ENCODE measurements at regions not wholly inside any gene's neighbourhood (a gene's known extent, or its start where the extent isn't known, plus 50 kb on each side); places are given as distances from the start of the nearest gene placed in this dataset.
A peak's percentile ranks its signal among the peaks of the same experiment; 100 is the strongest.
"Not testable (repeated sequence)": the region's sequence is repeated elsewhere in the genome, so short reads cannot be mapped to it uniquely, and the experiment has no call there.

DNA sequence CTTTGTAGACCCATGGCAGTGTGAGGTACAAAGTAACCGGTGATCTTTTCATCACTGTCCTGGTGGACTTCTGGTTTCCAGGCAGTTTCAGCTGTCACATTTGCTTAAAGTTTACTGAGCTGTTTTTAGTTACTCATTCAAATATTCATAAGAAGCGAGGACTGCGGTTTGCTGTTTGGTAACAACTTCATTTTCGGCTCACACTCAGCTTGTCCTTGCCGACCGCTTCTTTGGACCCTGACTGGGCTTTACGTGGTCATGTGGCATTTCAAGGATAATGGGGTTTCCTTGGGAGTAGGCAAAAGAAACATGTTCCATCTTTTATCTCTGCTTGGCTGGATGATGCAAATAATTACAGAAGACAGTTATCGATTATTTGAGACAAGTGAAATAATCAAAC is 350.7 kb downstream of the PAX3 start:
- TF ChIP-seq CTCF (conservative IDR thresholded peaks at IDR 0.05; ENCODE audit: low read depth, low read length) (no peak), EZH2 (IDR thresholded peaks at IDR 0.05; ENCODE audit: low read length, unreplicated experiment) (no peak)
- Histone ChIP-seq H3K27me3 (ENCODE audit: low read length) (peaks cover 27% of the 10 kb centered on the region), H3K4me1 (ENCODE audit: insufficient read depth, low read length) (peaks cover 4% of the 10 kb centered on the region; the same call in 1 of the 2 replicates), H3K9me3 (ENCODE audit: low read length) (no peaks in the 10 kb centered on the region), H3F3A (ENCODE audit: low read length, unreplicated experiment) (no peaks in the 10 kb centered on the region), H3K27ac (ENCODE audit: low read length) (no peak overlapping the region), H3K4me3 (ENCODE audit: low read length) (no peak overlapping the region), H3K4me2 (ENCODE audit: low read length) (no peak overlapping the region), H4K20me1 (ENCODE audit: low read length) (no peaks in the 10 kb centered on the region), H3K9me2 (replicated peaks; ENCODE audit: low read length) (no peaks in the 10 kb centered on the region), H2AFZ (ENCODE audit: low read length) (no peak overlapping the region), H3K79me2 (ENCODE audit: low read length) (no peaks in the 10 kb centered on the region), H3K9ac (ENCODE audit: low read length) (no peak overlapping the region), H3K36me3 (ENCODE audit: low read depth, low read length) (no peaks in the 10 kb centered on the region)
- ChIA-PET CTCF (no interaction called here), POLR2A (ENCODE audit: unreplicated experiment) (no interaction called here)
- ATAC-seq, result no peak
- BruUV-seq (replicated peaks), result no TSS peak
- intact Hi-C loops (cut with micrococcal nuclease), result no loop called here
- DNase-seq, result no peak

GRCh38 chr2:221944452-221944851 is 354.3 kb downstream of the PAX3 start:
- H4K20me1 ChIP-seq (ENCODE audit: low read length); CTCF ChIA-PET; H3K4me2 ChIP-seq (ENCODE audit: low read length); H3K4me3 ChIP-seq (ENCODE audit: low read length); H2AFZ ChIP-seq (ENCODE audit: low read length); H3K9me3 ChIP-seq (ENCODE audit: low read length); H3F3A ChIP-seq (ENCODE audit: low read length, unreplicated experiment); BruUV-seq (replicated peaks); H3K4me1 ChIP-seq (ENCODE audit: insufficient read depth, low read length); H3K9ac ChIP-seq (ENCODE audit: low read length); DNase-seq; H3K36me3 ChIP-seq (ENCODE audit: low read depth, low read length); ATAC-seq; intact Hi-C loops (cut with micrococcal nuclease); H3K27ac ChIP-seq (ENCODE audit: low read length); POLR2A ChIA-PET (ENCODE audit: unreplicated experiment); H3K9me2 ChIP-seq (replicated peaks; ENCODE audit: low read length); H3K79me2 ChIP-seq (ENCODE audit: low read length): not testable (repeated sequence)
- H3K27me3 ChIP-seq (ENCODE audit: low read length), result peaks cover 16% of the 10 kb centered on the region

DNA sequence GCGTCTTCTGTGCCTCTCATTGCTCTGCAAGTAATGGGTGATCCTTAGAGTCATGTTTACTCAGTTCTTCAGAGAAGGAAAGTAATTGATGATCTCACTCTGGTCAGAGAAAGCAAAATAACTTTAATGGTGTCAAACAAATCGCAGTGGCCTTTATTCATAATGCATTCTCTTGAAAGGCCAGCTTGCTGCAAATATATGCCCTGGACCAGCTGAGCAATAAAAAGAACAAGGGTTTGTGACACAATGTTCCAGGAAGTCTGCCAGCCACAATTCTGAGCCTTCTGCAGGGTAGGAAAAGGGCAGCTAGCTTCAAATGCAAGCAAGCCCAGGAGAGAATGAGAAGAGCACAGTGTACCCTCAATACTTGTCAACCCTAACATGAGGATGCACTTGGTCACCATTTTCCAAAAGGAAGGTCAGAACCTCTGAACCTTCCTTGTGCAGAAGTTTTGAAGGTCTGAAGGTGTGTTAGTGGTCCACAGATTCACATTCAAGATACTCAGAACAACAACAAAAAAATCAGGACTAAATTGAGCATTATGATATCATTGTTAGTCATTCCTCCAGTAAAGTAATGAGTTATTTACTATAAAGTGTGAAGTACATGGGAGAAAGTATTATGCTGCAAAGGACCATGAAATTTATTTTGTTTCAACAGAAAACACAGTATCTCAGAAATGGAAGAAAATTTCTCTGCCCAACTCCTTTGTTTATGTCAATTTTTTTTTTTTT is 355.6 kb downstream of the PAX3 start:
- Histone ChIP-seq H3K27me3 (ENCODE audit: low read length) (peaks cover 8% of the 10 kb centered on the region), H3F3A (ENCODE audit: low read length, unreplicated experiment) (no peaks in the 10 kb centered on the region), H3K4me2 (ENCODE audit: low read length) (peak overlapping the region; percentile 30), H4K20me1 (ENCODE audit: low read length) (no peaks in the 10 kb centered on the region), H3K4me3 (ENCODE audit: low read length) (no peak overlapping the region), H3K9me3 (ENCODE audit: low read length) (no peaks in the 10 kb centered on the region), H3K9me2 (replicated peaks; ENCODE audit: low read length) (no peaks in the 10 kb centered on the region), H3K79me2 (ENCODE audit: low read length) (no peaks in the 10 kb centered on the region), H3K4me1 (ENCODE audit: insufficient read depth, low read length) (peaks cover 9% of the 10 kb centered on the region; the same call in 1 of the 2 replicates), H3K9ac (ENCODE audit: low read length) (no peak overlapping the region), H2AFZ (ENCODE audit: low read length) (no peak overlapping the region), H3K36me3 (ENCODE audit: low read depth, low read length) (no peaks in the 10 kb centered on the region), H3K27ac (ENCODE audit: low read length) (peak overlapping the region; percentile 42)
- ChIA-PET POLR2A (ENCODE audit: unreplicated experiment) (no interaction called here), CTCF (no interaction called here)
- ATAC-seq, result peak; percentile 81
- BruUV-seq (replicated peaks), result no TSS peak
- intact Hi-C loops (cut with micrococcal nuclease), result no loop called here
- TF ChIP-seq EZH2 (IDR thresholded peaks at IDR 0.05; ENCODE audit: low read length, unreplicated experiment) (no peak), EZH2phosphoT487 (IDR thresholded peaks at IDR 0.05; ENCODE audit: borderline replicate concordance, low read length) (no peak), CTCF (conservative IDR thresholded peaks at IDR 0.05; ENCODE audit: low read depth, low read length) (no peak)
- peak; percentile 66 for DNase-seq
